Liver (tissue), 3 donors: ENCODE measurements at regions not wholly inside any gene's neighbourhood (a gene's known extent, or its start where the extent isn't known, plus 50 kb on each side); places are given as distances from the start of the nearest gene placed in this dataset.

Experiments used
- ATF3 ChIP-seq: IDR thresholded peaks from 2 replicates; pipeline ENCODE4 v1.6.1; 2016; ENCODE audit warnings: antibody characterized with exemption
- EGR1 ChIP-seq, 2 donors: IDR thresholded peaks; 2 replicates each; pipeline ENCODE4 v1.6.1; 2016 to 2018; ENCODE audit warnings: antibody characterized with exemption in 2 of 2, low read depth in 2 of 2
- GABPA ChIP-seq, 2 donors: IDR thresholded peaks in 1 of 2; conservative IDR thresholded peaks in 1 of 2; 2 replicates each; pipeline ENCODE4 v1.6.1; 2016; ENCODE audit warnings: antibody characterized with exemption in 2 of 2, mild to moderate bottlenecking in 1 of 2, moderate library complexity in 1 of 2
- HNF4A ChIP-seq, 2 donors: conservative IDR thresholded peaks; 2 replicates each; pipeline ENCODE4 v1.6.1; 2016; ENCODE audit warnings: antibody characterized with exemption in 2 of 2, mild to moderate bottlenecking in 2 of 2
- JUND ChIP-seq, 2 donors: IDR thresholded peaks; 2 replicates each; pipeline ENCODE4 v1.6.1; 2016; ENCODE audit warnings: antibody characterized with exemption in 2 of 2
- RAD21 ChIP-seq, 2 donors: IDR thresholded peaks; 2 replicates each; pipeline ENCODE4 v1.6.1; 2016; ENCODE audit warnings: antibody characterized with exemption in 2 of 2, mild to moderate bottlenecking in 2 of 2
- REST ChIP-seq: IDR thresholded peaks from 2 replicates; pipeline ENCODE4 v1.6.1; 2016; ENCODE audit warnings: antibody characterized with exemption, mild to moderate bottlenecking
- SP1 ChIP-seq: IDR thresholded peaks from 2 replicates; pipeline ENCODE4 v1.6.1; 2018; ENCODE audit warnings: antibody characterized with exemption, mild to moderate bottlenecking
- TAF1 ChIP-seq: conservative IDR thresholded peaks from 2 replicates; pipeline ENCODE4 v1.6.1; 2016; ENCODE audit warnings: antibody characterized with exemption, mild to moderate bottlenecking
- YY1 ChIP-seq: IDR thresholded peaks from 2 replicates; pipeline ENCODE4 v1.6.1; 2016; ENCODE audit warnings: antibody characterized with exemption, mild to moderate bottlenecking
- ZBTB33 ChIP-seq: IDR thresholded peaks from 2 replicates; pipeline ENCODE4 v1.6.1; 2016; ENCODE audit warnings: antibody characterized with exemption
- TF ChIP-seq, protein P1 (sequence below): fragments of 150-350 bp; IDR thresholded peaks from 2 replicates; pipeline ENCODE4 v1.5.1; 2017; ENCODE audit warnings: improper control_type of control experiment, low read depth, low read length; ENCODE audit not compliant: missing input control
- TF ChIP-seq, protein P2 (sequence below): IDR thresholded peaks from 2 replicates; pipeline ENCODE4 v1.6.1; 2016; ENCODE audit warnings: antibody characterized with exemption
- donor health status: healthy.
- donor health status: healthy.

GRCh38 chr2:121900391-121900790, 144.9 kb downstream of the TSN start:
- TF ChIP-seq HNF4A (conservative IDR thresholded peaks at IDR 0.05) (no peak), REST (no peak), RAD21 (IDR thresholded peaks at IDR 0.05) (no peak), SP1 (no peak), TAF1 (no peak), GABPA (IDR thresholded peaks at IDR 0.05 in 1 of 2, conservative IDR thresholded peaks at IDR 0.05 in 1 of 2) (no peak), ATF3 (no peak), JUND (IDR thresholded peaks at IDR 0.05) (no peak), EGR1 (IDR thresholded peaks at IDR 0.05; ENCODE audit: low read depth in 2 of 2) (no peak), YY1 (no peak), ZBTB33 (no peak)
- TF ChIP-seq, protein P1, sequence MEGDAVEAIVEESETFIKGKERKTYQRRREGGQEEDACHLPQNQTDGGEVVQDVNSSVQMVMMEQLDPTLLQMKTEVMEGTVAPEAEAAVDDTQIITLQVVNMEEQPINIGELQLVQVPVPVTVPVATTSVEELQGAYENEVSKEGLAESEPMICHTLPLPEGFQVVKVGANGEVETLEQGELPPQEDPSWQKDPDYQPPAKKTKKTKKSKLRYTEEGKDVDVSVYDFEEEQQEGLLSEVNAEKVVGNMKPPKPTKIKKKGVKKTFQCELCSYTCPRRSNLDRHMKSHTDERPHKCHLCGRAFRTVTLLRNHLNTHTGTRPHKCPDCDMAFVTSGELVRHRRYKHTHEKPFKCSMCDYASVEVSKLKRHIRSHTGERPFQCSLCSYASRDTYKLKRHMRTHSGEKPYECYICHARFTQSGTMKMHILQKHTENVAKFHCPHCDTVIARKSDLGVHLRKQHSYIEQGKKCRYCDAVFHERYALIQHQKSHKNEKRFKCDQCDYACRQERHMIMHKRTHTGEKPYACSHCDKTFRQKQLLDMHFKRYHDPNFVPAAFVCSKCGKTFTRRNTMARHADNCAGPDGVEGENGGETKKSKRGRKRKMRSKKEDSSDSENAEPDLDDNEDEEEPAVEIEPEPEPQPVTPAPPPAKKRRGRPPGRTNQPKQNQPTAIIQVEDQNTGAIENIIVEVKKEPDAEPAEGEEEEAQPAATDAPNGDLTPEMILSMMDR, result no peak
- TF ChIP-seq, protein P2, sequence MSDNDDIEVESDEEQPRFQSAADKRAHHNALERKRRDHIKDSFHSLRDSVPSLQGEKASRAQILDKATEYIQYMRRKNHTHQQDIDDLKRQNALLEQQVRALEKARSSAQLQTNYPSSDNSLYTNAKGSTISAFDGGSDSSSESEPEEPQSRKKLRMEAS, result no peak
